ENCODE measurements at regions not wholly inside any gene's neighbourhood (a gene's known extent, or its start where the extent isn't known, plus 50 kb on each side); places are given as distances from the start of the nearest gene placed in this dataset.

- TF ChIP-seq CSDC2 (CRISPR knock-in tag; IDR thresholded peaks at IDR 0.05) (no peak), ZFP3 (CRISPR knock-in tag; IDR thresholded peaks at IDR 0.05) (no peak), ARNTL (CRISPR knock-in tag; IDR thresholded peaks at IDR 0.05; ENCODE audit: borderline replicate concordance, low read depth) (no peak), ZC3H10 (CRISPR knock-in tag; IDR thresholded peaks at IDR 0.05) (no peak), PATZ1 (CRISPR knock-in tag; IDR thresholded peaks at IDR 0.05; ENCODE audit: borderline replicate concordance) (no peak), SNAI2 (CRISPR knock-in tag; IDR thresholded peaks at IDR 0.05) (no peak), ZNF565 (CRISPR knock-in tag; conservative IDR thresholded peaks at IDR 0.05; ENCODE audit: low read depth) (no peak), POU6F1 (CRISPR knock-in tag; IDR thresholded peaks at IDR 0.05; ENCODE audit: borderline replicate concordance, low read depth) (no peak), ESRRG (CRISPR knock-in tag; IDR thresholded peaks at IDR 0.05) (no peak), ZNF8 (CRISPR knock-in tag; IDR thresholded peaks at IDR 0.05) (no peak)
Observed at GRCh38 chrX:47722260-47722659, 63.3 kb upstream of the UXT start.
